Psoas muscle (tissue), 7 donors: ENCODE measurements at regions not wholly inside any gene's neighbourhood (a gene's known extent, or its start where the extent isn't known, plus 50 kb on each side); places are given as distances from the start of the nearest gene placed in this dataset.

ENCODE experiments used
- ATAC-seq, 4 donors: fragments of 200-7000 bp; cut with Tn5 transposase; one replicate each; pipeline ENCODE4 v1.9.1; 2020; ENCODE audit warnings: moderate library complexity in 3 of 4, mild to moderate bottlenecking in 2 of 4
- DNase-seq, 2 donors: peaks; one replicate each; pipeline ENCODE4 v3.0.0-alpha.2; 2020
- H3K27ac ChIP-seq: fragments of 200-600 bp; one replicate; pipeline ENCODE4 v1.8.0; 2022
- H3K27me3 ChIP-seq, 3 donors: fragments of 200-600 bp in 1 of 3; one replicate each; pipeline versions ENCODE4 v1.6.1 to v1.8.0; 2013 to 2022; ENCODE audit warnings: low read length in 2 of 3, mild to moderate bottlenecking in 2 of 3, moderate library complexity in 1 of 3; ENCODE audit not compliant: insufficient read depth in 3 of 3
- H3K36me3 ChIP-seq, 2 donors: fragments of 200-600 bp in 1 of 2; one replicate each; pipeline versions ENCODE4 v1.6.1 to v1.8.0; 2013 to 2022; ENCODE audit warnings: low read depth in 1 of 2, mild to moderate bottlenecking in 1 of 2, moderate library complexity in 1 of 2; ENCODE audit not compliant: insufficient read depth in 1 of 2
- H3K4me1 ChIP-seq: fragments of 200-600 bp; one replicate; pipeline ENCODE4 v1.8.0; 2022
- H3K4me3 ChIP-seq: fragments of 200-600 bp; one replicate; pipeline ENCODE4 v1.8.0; 2022; ENCODE audit warnings: mild to moderate bottlenecking
- H3K9me3 ChIP-seq: fragments of 200-600 bp; one replicate; pipeline ENCODE4 v1.8.0; 2022
- CTCF ChIP-seq: fragments of 200-600 bp; IDR thresholded peaks from one replicate; pipeline ENCODE4 v1.8.0; 2022; ENCODE audit warnings: antibody characterized with exemption
- WGBS, 3 donors: extraction: QIAGEN DNeasy Blood & Tissue Kit; methylation state at CpG; one replicate each; pipeline versions ENCODE4 v1.1.6 to v1.1.7; 2013; 5-methylcytosine and 5-hydroxymethylcytosine counted together
- intact Hi-C, 2 donors: fragments of 100-400 bp; cut with DNase I; formaldehyde crosslinking; loops; one replicate each; pipeline versions ENCODE4 v1.11.0 to v1.14.2; 2022
- donor health status: healthy with polysubstance abuse.
- donor health status: DM: no; HTN: no; CAD: no; lungs with moderate emphysema.
- donor health status: Bipolar disorder and iron deficiency.
- donor health status: healthy.
- donor health status: DM: yes; HTN: yes; CAD: no.
- donor health status: DM: no; HTN: no; CAD: no.
- donor health status: DM: yes; HTN: yes; CAD: no.

- DNase-seq (no peak), ATAC-seq (no peak)
- intact Hi-C loops: no loop called here
- Histone ChIP-seq H3K36me3 (no peaks in the 10 kb centered on the region), H3K4me3 (no peak overlapping the region), H3K27me3 (no peaks in the 10 kb centered on the region), H3K27ac (no peak overlapping the region), H3K9me3 (no peaks in the 10 kb centered on the region), H3K4me1 (no peaks in the 10 kb centered on the region)
- TF ChIP-seq CTCF: no peak
- WGBS, 3 donors: 49 to 68% (median 63%) methylated on average over 1 of the region's 1 CpG
Measured at GRCh38 chr2:220789961-220790360, 782.1 kb downstream of the EPHA4 start.

GRCh38 chr2:220795705-220796104 lies 776.4 kb downstream of the EPHA4 start:
- DNase-seq (no peak), ATAC-seq (no peak)
- no peaks in the 10 kb centered on the region for H3K4me1 ChIP-seq
- H3K36me3 ChIP-seq: no peaks in the 10 kb centered on the region
- H3K27ac ChIP-seq: no peak overlapping the region
- TF ChIP-seq CTCF: no peak
- H3K27me3 ChIP-seq: no peaks in the 10 kb centered on the region
- intact Hi-C loops: no loop called here
- no peaks in the 10 kb centered on the region for H3K9me3 ChIP-seq
- H3K4me3 ChIP-seq: no peak overlapping the region
- 54 to 66% (median 62%) methylated on average over 3 of the region's 3 CpGs for WGBS, 3 donors

GRCh38 chr2:220811115-220811514 lies 761.0 kb downstream of the EPHA4 start:
- Histone ChIP-seq H3K4me3 (no peak overlapping the region), H3K36me3 (no peaks in the 10 kb centered on the region), H3K27me3 (no peaks in the 10 kb centered on the region), H3K9me3 (no peaks in the 10 kb centered on the region), H3K27ac (no peak overlapping the region), H3K4me1 (no peaks in the 10 kb centered on the region)
- no peak for TF ChIP-seq CTCF
- WGBS, 3 donors: 78 to 92% (median 86%) methylated on average over 1 of the region's 1 CpG
- DNase-seq: no peak
- no peak for ATAC-seq
- intact Hi-C loops: no loop called here

- no peak for ATAC-seq
- 50 to 74% (median 67%) methylated on average over 1 of the region's 1 CpG for WGBS, 3 donors
- no peak for TF ChIP-seq CTCF
- Histone ChIP-seq H3K36me3 (no peaks in the 10 kb centered on the region), H3K27ac (no peak overlapping the region), H3K27me3 (no peaks in the 10 kb centered on the region), H3K9me3 (no peaks in the 10 kb centered on the region), H3K4me3 (no peak overlapping the region), H3K4me1 (no peaks in the 10 kb centered on the region)
- intact Hi-C loops: no loop called here
- no peak for DNase-seq
Measured at GRCh38 chr2:220811952-220812570, 760.0 kb downstream of the EPHA4 start.

- H3K4me3 ChIP-seq: no peak overlapping the region
- 69 to 85% (median 69%) methylated on average over 4 of the region's 4 CpGs for WGBS, 3 donors
- H3K27ac ChIP-seq: no peak overlapping the region
- no peaks in the 10 kb centered on the region for H3K9me3 ChIP-seq
- intact Hi-C loops: no loop called here
- no peaks in the 10 kb centered on the region for H3K4me1 ChIP-seq
- ATAC-seq (no peak), DNase-seq (no peak)
- H3K36me3 ChIP-seq: no peaks in the 10 kb centered on the region
- H3K27me3 ChIP-seq: no peaks in the 10 kb centered on the region
- TF ChIP-seq CTCF: no peak
Measured at GRCh38 chr2:220814441-220814840, 757.7 kb downstream of the EPHA4 start.
